K562 (cell line): ENCODE measurements at regions not wholly inside any gene's neighbourhood (a gene's known extent, or its start where the extent isn't known, plus 50 kb on each side); places are given as distances from the start of the nearest gene placed in this dataset.

ENCODE experiments used
- POLR2AphosphoS2 ChIP-seq: IDR thresholded peaks from 2 replicates; pipeline ENCODE4 v1.6.1; 2012; ENCODE audit warnings: low read length, improper control_type of control experiment
- SREBF1 ChIP-seq: fragments of 150-350 bp; IDR thresholded peaks from 2 replicates; pipeline ENCODE4 v1.6.1; 2014; ENCODE audit warnings: antibody characterized with exemption, low read depth, low read length, borderline replicate concordance
- ZNF133 ChIP-seq: fragments of 250-450 bp; sonication (Bioruptor Pico); IDR thresholded peaks from 2 replicates; pipeline ENCODE4 v1.4.0; 2020; ENCODE audit warnings: mild to moderate bottlenecking
- ZNF23 ChIP-seq: fragments of 250-450 bp; sonication (Bioruptor Pico); IDR thresholded peaks from 2 replicates; pipeline ENCODE4 v1.4.0; 2020; ENCODE audit warnings: mild to moderate bottlenecking
- TF ChIP-seq, protein P1 (sequence below): sonication (generic); formaldehyde crosslinking; IDR thresholded peaks from 2 replicates; pipeline ENCODE4 v1.8.0; 2022; ENCODE audit warnings: mild to moderate bottlenecking, missing genetic modification reagents
- TF ChIP-seq, protein P2 (sequence below), 2 experiments: fragments of 450-650 bp; conservative IDR thresholded peaks; 2 replicates each; pipeline ENCODE4 v1.6.1; 2017; ENCODE audit warnings: mild to moderate bottlenecking in 2 of 2, moderate library complexity in 2 of 2
- TF ChIP-seq, protein P3 (sequence below): fragments of 450-650 bp; conservative IDR thresholded peaks from 2 replicates; pipeline ENCODE4 v1.6.1; 2016; ENCODE audit warnings: missing genetic modification characterization, low read depth, mild to moderate bottlenecking, missing compliant biosample characterization, moderate library complexity
- TF ChIP-seq, protein P4 (sequence below): fragments of 200-400 bp; formaldehyde crosslinking; IDR thresholded peaks from 2 replicates; pipeline ENCODE4 v1.6.1; 2017; ENCODE audit warnings: mild to moderate bottlenecking, low read depth, low read length, moderate library complexity
- TF ChIP-seq, protein P5 (sequence below): IDR thresholded peaks from 2 replicates; pipeline ENCODE4 v1.6.1; 2016; ENCODE audit warnings: missing genetic modification characterization, missing compliant biosample characterization
- TF ChIP-seq, protein P6 (sequence below): fragments of 150-350 bp; conservative IDR thresholded peaks from 2 replicates; pipeline ENCODE4 v1.6.1; 2014; ENCODE audit warnings: low read length
- TF ChIP-seq, protein P7 (sequence below): fragments of 250-450 bp; sonication (Bioruptor Pico); IDR thresholded peaks from 2 replicates; pipeline ENCODE4 v1.8.0; 2021; ENCODE audit warnings: moderate library complexity, mild to moderate bottlenecking, inconsistent platforms

DNA sequence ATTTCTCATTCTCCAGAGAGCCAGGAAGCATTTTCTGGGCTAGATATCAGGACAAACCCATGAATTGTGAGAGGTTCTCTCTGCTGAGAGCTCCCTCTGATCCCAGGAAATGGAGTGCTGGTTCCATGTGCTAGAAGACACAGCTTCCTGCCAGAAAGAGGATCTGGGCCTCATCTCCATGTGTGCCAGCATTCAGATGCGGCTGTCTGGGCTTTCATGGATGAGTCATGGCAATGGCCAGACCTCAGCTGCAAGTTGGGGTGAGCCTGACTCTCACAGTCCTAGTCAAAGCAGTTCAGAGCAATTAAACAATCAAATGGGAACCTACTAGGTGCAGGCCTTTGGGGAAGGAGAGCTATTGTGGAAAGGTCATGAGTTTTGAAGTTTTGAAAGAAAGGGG lies 82.3 kb upstream of the EED start (continued):
- TF ChIP-seq, protein P1, sequence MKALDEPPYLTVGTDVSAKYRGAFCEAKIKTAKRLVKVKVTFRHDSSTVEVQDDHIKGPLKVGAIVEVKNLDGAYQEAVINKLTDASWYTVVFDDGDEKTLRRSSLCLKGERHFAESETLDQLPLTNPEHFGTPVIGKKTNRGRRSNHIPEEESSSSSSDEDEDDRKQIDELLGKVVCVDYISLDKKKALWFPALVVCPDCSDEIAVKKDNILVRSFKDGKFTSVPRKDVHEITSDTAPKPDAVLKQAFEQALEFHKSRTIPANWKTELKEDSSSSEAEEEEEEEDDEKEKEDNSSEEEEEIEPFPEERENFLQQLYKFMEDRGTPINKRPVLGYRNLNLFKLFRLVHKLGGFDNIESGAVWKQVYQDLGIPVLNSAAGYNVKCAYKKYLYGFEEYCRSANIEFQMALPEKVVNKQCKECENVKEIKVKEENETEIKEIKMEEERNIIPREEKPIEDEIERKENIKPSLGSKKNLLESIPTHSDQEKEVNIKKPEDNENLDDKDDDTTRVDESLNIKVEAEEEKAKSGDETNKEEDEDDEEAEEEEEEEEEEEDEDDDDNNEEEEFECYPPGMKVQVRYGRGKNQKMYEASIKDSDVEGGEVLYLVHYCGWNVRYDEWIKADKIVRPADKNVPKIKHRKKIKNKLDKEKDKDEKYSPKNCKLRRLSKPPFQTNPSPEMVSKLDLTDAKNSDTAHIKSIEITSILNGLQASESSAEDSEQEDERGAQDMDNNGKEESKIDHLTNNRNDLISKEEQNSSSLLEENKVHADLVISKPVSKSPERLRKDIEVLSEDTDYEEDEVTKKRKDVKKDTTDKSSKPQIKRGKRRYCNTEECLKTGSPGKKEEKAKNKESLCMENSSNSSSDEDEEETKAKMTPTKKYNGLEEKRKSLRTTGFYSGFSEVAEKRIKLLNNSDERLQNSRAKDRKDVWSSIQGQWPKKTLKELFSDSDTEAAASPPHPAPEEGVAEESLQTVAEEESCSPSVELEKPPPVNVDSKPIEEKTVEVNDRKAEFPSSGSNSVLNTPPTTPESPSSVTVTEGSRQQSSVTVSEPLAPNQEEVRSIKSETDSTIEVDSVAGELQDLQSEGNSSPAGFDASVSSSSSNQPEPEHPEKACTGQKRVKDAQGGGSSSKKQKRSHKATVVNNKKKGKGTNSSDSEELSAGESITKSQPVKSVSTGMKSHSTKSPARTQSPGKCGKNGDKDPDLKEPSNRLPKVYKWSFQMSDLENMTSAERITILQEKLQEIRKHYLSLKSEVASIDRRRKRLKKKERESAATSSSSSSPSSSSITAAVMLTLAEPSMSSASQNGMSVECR (CRISPR knock-in tag): no peak
- TF ChIP-seq ZNF133 (CRISPR knock-in tag) (no peak), ZNF23 (CRISPR knock-in tag) (no peak), POLR2AphosphoS2 (no peak), SREBF1 (no peak)
- TF ChIP-seq, protein P2, sequence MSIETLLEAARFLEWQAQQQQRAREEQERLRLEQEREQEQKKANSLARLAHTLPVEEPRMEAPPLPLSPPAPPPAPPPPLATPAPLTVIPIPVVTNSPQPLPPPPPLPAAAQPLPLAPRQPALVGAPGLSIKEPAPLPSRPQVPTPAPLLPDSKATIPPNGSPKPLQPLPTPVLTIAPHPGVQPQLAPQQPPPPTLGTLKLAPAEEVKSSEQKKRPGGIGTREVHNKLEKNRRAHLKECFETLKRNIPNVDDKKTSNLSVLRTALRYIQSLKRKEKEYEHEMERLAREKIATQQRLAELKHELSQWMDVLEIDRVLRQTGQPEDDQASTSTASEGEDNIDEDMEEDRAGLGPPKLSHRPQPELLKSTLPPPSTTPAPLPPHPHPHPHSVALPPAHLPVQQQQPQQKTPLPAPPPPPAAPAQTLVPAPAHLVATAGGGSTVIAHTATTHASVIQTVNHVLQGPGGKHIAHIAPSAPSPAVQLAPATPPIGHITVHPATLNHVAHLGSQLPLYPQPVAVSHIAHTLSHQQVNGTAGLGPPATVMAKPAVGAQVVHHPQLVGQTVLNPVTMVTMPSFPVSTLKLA (conservative IDR thresholded peaks at IDR 0.05): no peak
- TF ChIP-seq, protein P3, sequence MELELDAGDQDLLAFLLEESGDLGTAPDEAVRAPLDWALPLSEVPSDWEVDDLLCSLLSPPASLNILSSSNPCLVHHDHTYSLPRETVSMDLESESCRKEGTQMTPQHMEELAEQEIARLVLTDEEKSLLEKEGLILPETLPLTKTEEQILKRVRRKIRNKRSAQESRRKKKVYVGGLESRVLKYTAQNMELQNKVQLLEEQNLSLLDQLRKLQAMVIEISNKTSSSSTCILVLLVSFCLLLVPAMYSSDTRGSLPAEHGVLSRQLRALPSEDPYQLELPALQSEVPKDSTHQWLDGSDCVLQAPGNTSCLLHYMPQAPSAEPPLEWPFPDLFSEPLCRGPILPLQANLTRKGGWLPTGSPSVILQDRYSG (tag): 0 out of 2 replicates have a peak, but pooled peaks have one; percentile 43
- TF ChIP-seq, protein P4, sequence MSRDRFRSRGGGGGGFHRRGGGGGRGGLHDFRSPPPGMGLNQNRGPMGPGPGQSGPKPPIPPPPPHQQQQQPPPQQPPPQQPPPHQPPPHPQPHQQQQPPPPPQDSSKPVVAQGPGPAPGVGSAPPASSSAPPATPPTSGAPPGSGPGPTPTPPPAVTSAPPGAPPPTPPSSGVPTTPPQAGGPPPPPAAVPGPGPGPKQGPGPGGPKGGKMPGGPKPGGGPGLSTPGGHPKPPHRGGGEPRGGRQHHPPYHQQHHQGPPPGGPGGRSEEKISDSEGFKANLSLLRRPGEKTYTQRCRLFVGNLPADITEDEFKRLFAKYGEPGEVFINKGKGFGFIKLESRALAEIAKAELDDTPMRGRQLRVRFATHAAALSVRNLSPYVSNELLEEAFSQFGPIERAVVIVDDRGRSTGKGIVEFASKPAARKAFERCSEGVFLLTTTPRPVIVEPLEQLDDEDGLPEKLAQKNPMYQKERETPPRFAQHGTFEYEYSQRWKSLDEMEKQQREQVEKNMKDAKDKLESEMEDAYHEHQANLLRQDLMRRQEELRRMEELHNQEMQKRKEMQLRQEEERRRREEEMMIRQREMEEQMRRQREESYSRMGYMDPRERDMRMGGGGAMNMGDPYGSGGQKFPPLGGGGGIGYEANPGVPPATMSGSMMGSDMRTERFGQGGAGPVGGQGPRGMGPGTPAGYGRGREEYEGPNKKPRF: no peak
- TF ChIP-seq, protein P5, sequence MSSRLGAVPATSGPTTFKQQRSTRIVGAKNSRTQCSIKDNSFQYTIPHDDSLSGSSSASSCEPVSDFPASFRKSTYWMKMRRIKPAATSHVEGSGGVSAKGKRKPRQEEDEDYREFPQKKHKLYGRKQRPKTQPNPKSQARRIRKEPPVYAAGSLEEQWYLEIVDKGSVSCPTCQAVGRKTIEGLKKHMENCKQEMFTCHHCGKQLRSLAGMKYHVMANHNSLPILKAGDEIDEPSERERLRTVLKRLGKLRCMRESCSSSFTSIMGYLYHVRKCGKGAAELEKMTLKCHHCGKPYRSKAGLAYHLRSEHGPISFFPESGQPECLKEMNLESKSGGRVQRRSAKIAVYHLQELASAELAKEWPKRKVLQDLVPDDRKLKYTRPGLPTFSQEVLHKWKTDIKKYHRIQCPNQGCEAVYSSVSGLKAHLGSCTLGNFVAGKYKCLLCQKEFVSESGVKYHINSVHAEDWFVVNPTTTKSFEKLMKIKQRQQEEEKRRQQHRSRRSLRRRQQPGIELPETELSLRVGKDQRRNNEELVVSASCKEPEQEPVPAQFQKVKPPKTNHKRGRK (tag): no peak
- TF ChIP-seq, protein P6, sequence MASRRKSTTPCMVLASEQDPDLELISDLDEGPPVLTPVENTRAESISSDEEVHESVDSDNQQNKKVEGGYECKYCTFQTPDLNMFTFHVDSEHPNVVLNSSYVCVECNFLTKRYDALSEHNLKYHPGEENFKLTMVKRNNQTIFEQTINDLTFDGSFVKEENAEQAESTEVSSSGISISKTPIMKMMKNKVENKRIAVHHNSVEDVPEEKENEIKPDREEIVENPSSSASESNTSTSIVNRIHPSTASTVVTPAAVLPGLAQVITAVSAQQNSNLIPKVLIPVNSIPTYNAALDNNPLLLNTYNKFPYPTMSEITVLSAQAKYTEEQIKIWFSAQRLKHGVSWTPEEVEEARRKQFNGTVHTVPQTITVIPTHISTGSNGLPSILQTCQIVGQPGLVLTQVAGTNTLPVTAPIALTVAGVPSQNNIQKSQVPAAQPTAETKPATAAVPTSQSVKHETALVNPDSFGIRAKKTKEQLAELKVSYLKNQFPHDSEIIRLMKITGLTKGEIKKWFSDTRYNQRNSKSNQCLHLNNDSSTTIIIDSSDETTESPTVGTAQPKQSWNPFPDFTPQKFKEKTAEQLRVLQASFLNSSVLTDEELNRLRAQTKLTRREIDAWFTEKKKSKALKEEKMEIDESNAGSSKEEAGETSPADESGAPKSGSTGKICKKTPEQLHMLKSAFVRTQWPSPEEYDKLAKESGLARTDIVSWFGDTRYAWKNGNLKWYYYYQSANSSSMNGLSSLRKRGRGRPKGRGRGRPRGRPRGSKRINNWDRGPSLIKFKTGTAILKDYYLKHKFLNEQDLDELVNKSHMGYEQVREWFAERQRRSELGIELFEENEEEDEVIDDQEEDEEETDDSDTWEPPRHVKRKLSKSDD: no peak
- TF ChIP-seq, protein P7, sequence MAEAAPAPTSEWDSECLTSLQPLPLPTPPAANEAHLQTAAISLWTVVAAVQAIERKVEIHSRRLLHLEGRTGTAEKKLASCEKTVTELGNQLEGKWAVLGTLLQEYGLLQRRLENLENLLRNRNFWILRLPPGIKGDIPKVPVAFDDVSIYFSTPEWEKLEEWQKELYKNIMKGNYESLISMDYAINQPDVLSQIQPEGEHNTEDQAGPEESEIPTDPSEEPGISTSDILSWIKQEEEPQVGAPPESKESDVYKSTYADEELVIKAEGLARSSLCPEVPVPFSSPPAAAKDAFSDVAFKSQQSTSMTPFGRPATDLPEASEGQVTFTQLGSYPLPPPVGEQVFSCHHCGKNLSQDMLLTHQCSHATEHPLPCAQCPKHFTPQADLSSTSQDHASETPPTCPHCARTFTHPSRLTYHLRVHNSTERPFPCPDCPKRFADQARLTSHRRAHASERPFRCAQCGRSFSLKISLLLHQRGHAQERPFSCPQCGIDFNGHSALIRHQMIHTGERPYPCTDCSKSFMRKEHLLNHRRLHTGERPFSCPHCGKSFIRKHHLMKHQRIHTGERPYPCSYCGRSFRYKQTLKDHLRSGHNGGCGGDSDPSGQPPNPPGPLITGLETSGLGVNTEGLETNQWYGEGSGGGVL (CRISPR knock-in tag): no peak
